Stomach smooth muscle (tissue), 2 donors: ENCODE measurements at regions not wholly inside any gene's neighbourhood (a gene's known extent, or its start where the extent isn't known, plus 50 kb on each side); places are given as distances from the start of the nearest gene placed in this dataset.
"Not testable (repeated sequence)": the region's sequence is repeated elsewhere in the genome, so short reads cannot be mapped to it uniquely, and the experiment has no call there.

Experiments used
- H3K27ac ChIP-seq: one replicate; pipeline ENCODE4 v1.7.0; 2013; ENCODE audit warnings: mild to moderate bottlenecking, low read length, inconsistent platforms
- H3K27me3 ChIP-seq, 2 donors: one replicate each; pipeline ENCODE4 v1.7.0; 2013; ENCODE audit warnings: low read length in 2 of 2; ENCODE audit not compliant: insufficient read depth in 2 of 2, control insufficient read depth in 1 of 2
- H3K36me3 ChIP-seq, 2 donors: one replicate each; pipeline ENCODE4 v1.7.0; 2013; ENCODE audit warnings: low read length in 2 of 2; ENCODE audit not compliant: control insufficient read depth in 2 of 2, insufficient read depth in 2 of 2
- H3K4me1 ChIP-seq: one replicate; pipeline ENCODE4 v1.7.0; 2013; ENCODE audit warnings: low read length; ENCODE audit not compliant: control insufficient read depth, insufficient read depth
- H3K4me3 ChIP-seq, 2 donors: one replicate each; pipeline ENCODE4 v1.7.0; 2013; ENCODE audit warnings: low read length in 2 of 2
- H3K9ac ChIP-seq, 2 donors: one replicate each; pipeline ENCODE4 v1.7.0; 2013; ENCODE audit warnings: low read length in 2 of 2, mild to moderate bottlenecking in 1 of 2
- H3K9me3 ChIP-seq, 2 donors: one replicate each; pipeline ENCODE4 v1.7.0; 2013; ENCODE audit warnings: low read length in 2 of 2; ENCODE audit not compliant: control insufficient read depth in 2 of 2
- donor health status: healthy.
- donor health status: Pancreatic carcinoma.

DNA sequence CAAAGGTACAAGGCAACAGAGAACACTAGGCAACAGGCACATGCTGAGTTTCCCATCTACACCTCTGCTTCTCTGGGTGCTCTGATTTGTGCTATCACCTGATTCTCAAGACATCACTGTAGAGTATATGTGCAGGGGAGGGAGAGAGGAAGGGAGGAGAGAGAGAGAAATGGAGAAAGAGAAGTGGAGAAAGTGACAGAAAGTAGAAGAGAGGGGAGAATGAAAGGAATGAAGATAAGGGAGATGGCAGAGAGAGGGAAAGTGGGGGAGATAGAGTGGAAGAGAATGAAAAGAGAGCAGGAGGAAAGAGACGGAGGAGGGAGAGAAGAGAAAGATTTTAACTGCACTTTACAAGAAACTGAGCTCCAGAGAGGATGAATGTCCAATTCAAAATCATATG lies 340.7 kb upstream of the CDH5 start:
- Histone ChIP-seq H3K4me1 (peaks cover 4% of the 10 kb centered on the region), H3K9ac (no peak overlapping the region), H3K9me3 (peaks cover 10% of the 10 kb centered on the region in 2 donors), H3K36me3 (no peaks in the 10 kb centered on the region), H3K27me3 (no peaks in the 10 kb centered on the region), H3K4me3 (no peak overlapping the region), H3K27ac (no peak overlapping the region)

DNA sequence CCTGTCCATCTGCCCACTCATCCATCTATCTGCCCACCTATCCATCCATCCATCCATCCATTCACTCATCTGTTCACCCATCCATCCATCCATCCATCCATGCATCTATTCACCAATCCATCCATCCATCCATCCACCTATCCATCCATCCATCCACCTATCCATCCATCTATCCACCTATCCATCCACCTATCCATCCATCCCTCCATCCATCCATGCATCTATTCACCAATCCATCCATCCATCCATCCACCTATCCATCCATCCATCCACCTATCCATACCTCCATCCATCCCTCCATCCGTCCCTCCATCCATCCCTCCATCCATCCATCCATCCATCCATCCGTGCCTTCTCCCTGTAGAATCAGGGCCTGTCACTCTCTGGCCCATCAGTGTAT lies 341.9 kb upstream of the CDH5 start:
- peaks cover 10% of the 10 kb centered on the region in 2 donors for H3K9me3 ChIP-seq
- H3K4me1 ChIP-seq, H3K27ac ChIP-seq, H3K9ac ChIP-seq, H3K4me3 ChIP-seq, H3K36me3 ChIP-seq, H3K27me3 ChIP-seq: not testable (repeated sequence)

DNA sequence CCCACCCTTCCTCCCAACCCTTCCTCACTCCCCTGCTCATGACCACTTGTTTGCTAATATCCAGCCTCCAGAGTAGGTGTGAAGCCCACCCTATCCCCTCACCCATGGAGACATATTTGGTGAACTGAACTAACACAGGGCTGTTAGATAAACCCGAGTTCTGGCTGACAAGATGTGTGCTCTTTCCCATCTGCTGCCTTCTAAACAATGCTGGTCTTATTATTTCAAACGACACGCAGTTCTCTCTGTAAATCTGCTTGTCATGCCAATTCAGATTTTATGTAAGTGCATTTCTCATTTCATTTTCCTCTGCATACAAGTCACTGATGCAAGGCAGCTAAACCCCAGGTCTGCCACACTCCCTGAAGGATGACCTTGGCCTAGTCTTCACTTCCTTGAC lies 343.0 kb upstream of the CDH5 start:
- Histone ChIP-seq H3K9me3 (peaks cover 10% of the 10 kb centered on the region in 2 donors), H3K4me3 (no peak overlapping the region), H3K4me1 (no peaks in the 10 kb centered on the region), H3K9ac (no peak overlapping the region), H3K27me3 (no peaks in the 10 kb centered on the region), H3K27ac (no peak overlapping the region), H3K36me3 (no peaks in the 10 kb centered on the region)

GRCh38 chr16:66020642-66021041 lies 345.8 kb upstream of the CDH5 start:
- Histone ChIP-seq H3K9ac (no peak overlapping the region), H3K36me3 (no peaks in the 10 kb centered on the region), H3K27ac (no peak overlapping the region), H3K4me3 (no peak overlapping the region), H3K9me3 (peaks cover 10% of the 10 kb centered on the region in 2 donors), H3K4me1 (no peaks in the 10 kb centered on the region), H3K27me3 (no peaks in the 10 kb centered on the region)

- H3K27ac ChIP-seq: no peak overlapping the region
- H3K27me3 ChIP-seq: no peaks in the 10 kb centered on the region
- peaks cover 9 to 10% of the 10 kb centered on the region in 2 donors for H3K9me3 ChIP-seq
- no peaks in the 10 kb centered on the region for H3K36me3 ChIP-seq
- no peak overlapping the region for H3K9ac ChIP-seq
- H3K4me3 ChIP-seq: no peak overlapping the region
- H3K4me1 ChIP-seq: no peaks in the 10 kb centered on the region
Measured at GRCh38 chr16:66020046-66020445, 346.4 kb upstream of the CDH5 start.

- not testable (repeated sequence) for H3K9ac ChIP-seq, H3K4me3 ChIP-seq, H3K9me3 ChIP-seq, H3K4me1 ChIP-seq, H3K27me3 ChIP-seq, H3K27ac ChIP-seq, H3K36me3 ChIP-seq
Measured at GRCh38 chr16:66019502-66019901, 347.0 kb upstream of the CDH5 start.

DNA sequence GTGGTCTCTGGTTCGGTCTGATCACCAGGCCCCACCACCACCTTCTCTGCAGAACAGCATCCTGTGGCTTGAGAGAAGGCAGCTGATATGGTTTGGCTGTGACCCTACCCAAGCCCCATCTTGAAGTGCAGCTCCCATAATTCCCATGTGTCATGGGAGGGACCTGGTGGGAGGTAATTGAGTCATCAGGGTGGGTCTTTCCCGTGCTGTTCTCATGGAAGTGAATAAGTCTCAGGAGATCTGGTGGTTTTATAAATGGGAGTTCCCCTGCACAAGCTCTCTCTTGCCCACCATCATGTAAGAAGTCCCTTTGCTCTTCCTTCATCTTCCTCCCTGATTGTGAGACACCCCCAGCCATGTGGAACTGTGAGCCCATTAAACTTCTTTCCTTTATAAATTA lies 352.3 kb upstream of the CDH5 start:
- Histone ChIP-seq H3K9me3 (no peaks in the 10 kb centered on the region), H3K4me3 (no peak overlapping the region), H3K36me3 (no peaks in the 10 kb centered on the region), H3K27me3 (no peaks in the 10 kb centered on the region), H3K27ac (no peak overlapping the region), H3K4me1 (no peaks in the 10 kb centered on the region), H3K9ac (no peak overlapping the region)

GRCh38 chr16:66013486-66013885 lies 353.0 kb upstream of the CDH5 start:
- H3K4me1 ChIP-seq: no peaks in the 10 kb centered on the region
- H3K27ac ChIP-seq: no peak overlapping the region
- no peak overlapping the region for H3K9ac ChIP-seq

DNA sequence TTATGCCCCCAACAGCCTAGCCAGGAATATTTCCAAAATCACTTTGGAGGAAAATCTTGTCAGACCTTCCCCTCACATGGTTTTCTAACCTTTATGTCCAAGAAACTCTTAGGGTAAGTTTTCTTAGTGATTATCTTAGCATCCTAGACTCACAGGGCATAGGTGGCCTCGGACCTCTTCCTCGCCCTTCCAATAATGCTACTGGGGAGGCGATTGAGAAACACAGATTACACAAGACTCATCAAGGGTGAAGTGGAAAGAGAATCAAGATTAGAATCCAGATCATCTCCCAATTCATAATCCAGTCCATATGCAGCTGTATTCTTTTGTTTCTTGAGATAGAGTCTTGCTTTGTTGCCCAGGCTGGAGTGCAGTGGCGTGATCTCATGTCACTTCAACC lies 358.4 kb upstream of the CDH5 start:
- H3K36me3 ChIP-seq: no peaks in the 10 kb centered on the region
- peaks cover 6% of the 10 kb centered on the region for H3K4me1 ChIP-seq
- no peaks in the 10 kb centered on the region for H3K9me3 ChIP-seq
- H3K27ac ChIP-seq: no peak overlapping the region
- H3K27me3 ChIP-seq: no peaks in the 10 kb centered on the region
- no peak overlapping the region for H3K4me3 ChIP-seq
- H3K9ac ChIP-seq: no peak overlapping the region

More at GRCh38 chr16:66013486-66013885, 353.0 kb upstream of the CDH5 start:
- H3K27me3 ChIP-seq: no peaks in the 10 kb centered on the region
- H3K36me3 ChIP-seq: no peaks in the 10 kb centered on the region
- H3K9me3 ChIP-seq: no peaks in the 10 kb centered on the region
- no peak overlapping the region for H3K4me3 ChIP-seq

- peaks cover 9% of the 10 kb centered on the region for H3K4me1 ChIP-seq
- H3K9ac ChIP-seq: no peak overlapping the region
- no peaks in the 10 kb centered on the region for H3K9me3 ChIP-seq
- H3K36me3 ChIP-seq: no peaks in the 10 kb centered on the region
- H3K27me3 ChIP-seq: no peaks in the 10 kb centered on the region
- H3K27ac ChIP-seq: no peak overlapping the region
- no peak overlapping the region for H3K4me3 ChIP-seq
Measured at GRCh38 chr16:66007717-66008116, 358.8 kb upstream of the CDH5 start.

DNA sequence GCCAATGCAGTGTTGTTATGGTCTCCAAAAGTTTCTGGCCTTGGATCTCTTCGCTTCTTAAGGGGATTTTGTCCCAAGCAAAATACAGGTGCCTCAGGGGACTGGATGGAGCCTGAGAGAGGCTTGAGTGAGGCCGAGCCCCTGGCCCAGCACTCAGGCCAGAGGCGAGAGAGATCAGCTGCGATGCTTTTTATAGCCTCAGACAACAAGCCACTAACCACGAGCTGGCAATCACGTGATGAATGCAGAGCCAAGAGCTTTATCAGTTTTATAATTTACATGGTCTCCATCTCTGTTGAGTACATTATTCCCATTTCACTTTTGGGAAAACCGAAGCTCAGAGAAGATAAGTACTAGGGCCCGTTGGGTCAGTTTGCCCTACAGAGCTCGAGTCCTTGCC lies 360.0 kb upstream of the CDH5 start:
- Histone ChIP-seq H3K36me3 (no peaks in the 10 kb centered on the region), H3K9me3 (no peaks in the 10 kb centered on the region), H3K27me3 (no peaks in the 10 kb centered on the region), H3K27ac (no peak overlapping the region), H3K4me1 (peaks cover 13% of the 10 kb centered on the region), H3K4me3 (no peak overlapping the region), H3K9ac (no peak overlapping the region)

GRCh38 chr16:66004699-66005098 lies 361.8 kb upstream of the CDH5 start:
- Histone ChIP-seq H3K4me3 (no peak overlapping the region), H3K27me3 (no peaks in the 10 kb centered on the region), H3K36me3 (no peaks in the 10 kb centered on the region), H3K27ac (no peak overlapping the region), H3K9me3 (no peaks in the 10 kb centered on the region), H3K4me1 (peaks cover 13% of the 10 kb centered on the region), H3K9ac (no peak overlapping the region)
